CD4-positive, alpha-beta T cell (primary cell): ENCODE measurements at regions not wholly inside any gene's neighbourhood (a gene's known extent, or its start where the extent isn't known, plus 50 kb on each side); places are given as distances from the start of the nearest gene placed in this dataset.

Experiments used
- ATAC-seq: fragments of 200-7000 bp; cut with Tn5 transposase; one replicate; pipeline ENCODE4 v1.10.0; 2022; ENCODE audit warnings: mild to moderate bottlenecking; ENCODE audit not compliant: poor library complexity
- CTCF ChIA-PET: fragments of 350-600 bp; sonication (Branson Sonifier 250); formaldehyde crosslinking; loops from one replicate; lab custom pipeline; 2021; ENCODE audit warnings: antibody characterized with exemption, inconsistent platforms; lab: Charles Lee
- POLR2A ChIA-PET: fragments of 350-600 bp; sonication (Branson Sonifier 250); formaldehyde crosslinking; loops from one replicate; lab custom pipeline; 2021; ENCODE audit warnings: antibody characterized with exemption, inconsistent platforms; lab: Charles Lee
- DNase-seq, 14 experiments: peaks; one replicate each; pipeline ENCODE4 v3.0.0-alpha.2; 2013 to 2020; ENCODE audit warnings: mixed read lengths in 2 of 14
- H3K27ac ChIP-seq, 2 donors: one replicate each; pipeline versions ENCODE4 v1.5.1 to v1.7.0; 2013; ENCODE audit warnings: low read length in 2 of 2, low read depth in 1 of 2, mild to moderate bottlenecking in 1 of 2
- H3K27me3 ChIP-seq, 2 experiments: 1 replicate in 1 of 2; 2 replicates in 1 of 2; pipeline versions ENCODE4 v1.6.1 to v1.7.0; 2013; ENCODE audit warnings: low read length in 2 of 2, control low read depth in 1 of 2, mild to moderate bottlenecking in 1 of 2, moderate library complexity in 1 of 2; ENCODE audit not compliant: insufficient read depth in 2 of 2, control insufficient read depth in 1 of 2
- H3K36me3 ChIP-seq: one replicate; pipeline ENCODE4 v1.6.1; 2013; ENCODE audit warnings: low read length, control low read depth; ENCODE audit not compliant: insufficient read depth
- H3K4me1 ChIP-seq: one replicate; pipeline ENCODE4 v1.6.1; 2013; ENCODE audit warnings: low read length, control low read depth; ENCODE audit not compliant: insufficient read depth
- H3K4me3 ChIP-seq: one replicate; pipeline ENCODE4 v1.5.1; 2013; ENCODE audit warnings: mild to moderate bottlenecking, low read length, moderate library complexity
- H3K9me3 ChIP-seq, 2 experiments: 1 replicate in 1 of 2; 2 replicates in 1 of 2; pipeline versions ENCODE4 v1.6.1 to v1.7.0; 2013; ENCODE audit warnings: low read length in 2 of 2, mild to moderate bottlenecking in 2 of 2, control low read depth in 1 of 2, moderate library complexity in 1 of 2; ENCODE audit not compliant: control insufficient read depth in 1 of 2, insufficient read depth in 1 of 2
- H3K27ac Mint-ChIP-seq: one replicate; pipeline ENCODE4 v1.8.0; 2020; ENCODE audit warnings: mixed read lengths
- H3K27me3 Mint-ChIP-seq: one replicate; pipeline ENCODE4 v1.8.0; 2021; ENCODE audit warnings: mixed read lengths
- H3K36me3 Mint-ChIP-seq: one replicate; pipeline ENCODE4 v1.8.0; 2021; ENCODE audit warnings: low read depth, mixed read lengths
- H3K4me1 Mint-ChIP-seq: one replicate; pipeline ENCODE4 v1.8.0; 2021; ENCODE audit warnings: low read depth, mixed read lengths
- H3K4me3 Mint-ChIP-seq: one replicate; pipeline ENCODE4 v1.8.0; 2020; ENCODE audit warnings: mild to moderate bottlenecking, mixed read lengths
- H3K9me3 Mint-ChIP-seq: one replicate; pipeline ENCODE4 v1.8.0; 2020; ENCODE audit warnings: mixed read lengths
- CTCF ChIP-seq: fragments of 200-600 bp; IDR thresholded peaks from one replicate; pipeline ENCODE4 v1.8.0; 2022; ENCODE audit warnings: antibody characterized with exemption, mild to moderate bottlenecking
- intact Hi-C, 2 experiments: fragments of 100-400 bp; cut with DNase I in 1 of 2; cut with micrococcal nuclease in 1 of 2; formaldehyde crosslinking; loops; one replicate each; pipeline versions ENCODE4 v1.15.1 to v1.9.0; 2023 to 2025; cut with DNase I, micrococcal nuclease

GRCh38 chr13:104764600-104764999, 1698.4 kb upstream of the SLC10A2 start:
- no peak for TF ChIP-seq CTCF
- H3K9me3 ChIP-seq, result no peaks in the 10 kb centered on the region
- Mint-ChIP-seq H3K4me1 (no peaks in the 10 kb centered on the region), H3K4me3 (no peak overlapping the region), H3K27me3 (no peaks in the 10 kb centered on the region), H3K27ac (no peak overlapping the region), H3K36me3 (no peaks in the 10 kb centered on the region), H3K9me3 (no peaks in the 10 kb centered on the region)
- DNase-seq, result no peak
- no peaks in the 10 kb centered on the region for H3K4me1 ChIP-seq
- no peaks in the 10 kb centered on the region for H3K36me3 ChIP-seq
- no peak for ATAC-seq
- intact Hi-C loops, result no loop called here
- no peaks in the 10 kb centered on the region for H3K27me3 ChIP-seq
- H3K4me3 ChIP-seq, result no peak overlapping the region
- no peak overlapping the region for H3K27ac ChIP-seq
- POLR2A ChIA-PET, result no interaction called here
- CTCF ChIA-PET, result no interaction called here

- no peaks in the 10 kb centered on the region for H3K36me3 ChIP-seq
- no peak overlapping the region for H3K27ac Mint-ChIP-seq
- no peak for ATAC-seq
- no peak for TF ChIP-seq CTCF
- H3K4me3 Mint-ChIP-seq, result no peak overlapping the region
- H3K4me3 ChIP-seq, result no peak overlapping the region
- intact Hi-C loops, result no loop called here
- no peaks in the 10 kb centered on the region for H3K9me3 ChIP-seq
- CTCF ChIA-PET, result no interaction called here
- POLR2A ChIA-PET, result no interaction called here
- H3K36me3 Mint-ChIP-seq, result no peaks in the 10 kb centered on the region
- H3K27ac ChIP-seq, result no peak overlapping the region
- H3K4me1 Mint-ChIP-seq, result no peaks in the 10 kb centered on the region
- no peaks in the 10 kb centered on the region for H3K4me1 ChIP-seq
- no peaks in the 10 kb centered on the region for H3K27me3 ChIP-seq
- H3K27me3 Mint-ChIP-seq, result no peaks in the 10 kb centered on the region
- no peak for DNase-seq
- H3K9me3 Mint-ChIP-seq, result no peaks in the 10 kb centered on the region
These were observed 1692.9 kb upstream of the SLC10A2 start for GRCh38 chr13:104759069-104759468.

DNA sequence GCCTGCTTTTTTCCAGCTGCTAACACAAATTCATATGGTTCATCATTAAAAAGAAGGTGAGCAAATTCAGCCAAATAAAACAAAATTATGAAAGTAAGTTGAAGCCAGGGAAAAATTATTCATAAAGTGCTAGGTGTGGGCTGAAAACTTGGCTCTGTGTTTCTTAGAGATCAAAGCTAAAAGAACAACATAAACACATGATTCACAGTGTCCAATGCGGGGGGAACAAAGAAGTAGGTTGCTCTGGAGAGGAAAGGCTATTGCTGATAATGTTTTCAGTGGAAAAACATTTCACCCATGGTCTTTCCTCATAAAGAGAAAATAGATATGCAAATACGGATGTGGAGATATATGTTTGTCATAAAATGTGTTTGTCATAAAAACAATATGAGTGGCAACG, 1691.5 kb upstream of the SLC10A2 start:
- H3K27ac ChIP-seq, result no peak overlapping the region
- no peaks in the 10 kb centered on the region for H3K36me3 ChIP-seq
- no peak overlapping the region for H3K27ac Mint-ChIP-seq
- H3K27me3 ChIP-seq, result no peaks in the 10 kb centered on the region
- no peaks in the 10 kb centered on the region for H3K9me3 Mint-ChIP-seq
- no peak for TF ChIP-seq CTCF
- no peaks in the 10 kb centered on the region for H3K9me3 ChIP-seq
- H3K4me3 ChIP-seq, result no peak overlapping the region
- ChIA-PET CTCF (no interaction called here), POLR2A (no interaction called here)
- DNase-seq (no peak), ATAC-seq (no peak)
- H3K4me1 ChIP-seq, result no peaks in the 10 kb centered on the region
- H3K4me1 Mint-ChIP-seq, result no peaks in the 10 kb centered on the region
- no peak overlapping the region for H3K4me3 Mint-ChIP-seq
- H3K27me3 Mint-ChIP-seq, result no peaks in the 10 kb centered on the region
- H3K36me3 Mint-ChIP-seq, result no peaks in the 10 kb centered on the region
- intact Hi-C loops, result no loop called here
